MM.1S (cell line): ENCODE measurements at regions not wholly inside any gene's neighbourhood (a gene's known extent, or its start where the extent isn't known, plus 50 kb on each side); places are given as distances from the start of the nearest gene placed in this dataset.

Source experiments
- DNase-seq: peaks from one replicate; pipeline ENCODE4 v3.0.0-alpha.2; 2015
- H2AFZ ChIP-seq: fragments of 300-600 bp; sonication (generic); 2 replicates; pipeline ENCODE4 v1.6.0; 2016; ENCODE audit warnings: antibody characterized with exemption, low read length
- H3F3A ChIP-seq: fragments of 300-600 bp; sonication (generic); 2 replicates; pipeline ENCODE4 v1.6.1; 2016; ENCODE audit warnings: mild to moderate bottlenecking, antibody characterized with exemption, low read length, moderate library complexity, mixed read lengths; ENCODE audit not compliant: insufficient read depth
- H3K27ac ChIP-seq: fragments of 300-600 bp; sonication (generic); 2 replicates; pipeline ENCODE4 v1.5.1; 2016; ENCODE audit warnings: mild to moderate bottlenecking, low read length
- H3K27me3 ChIP-seq: fragments of 300-600 bp; sonication (generic); replicated peaks from 2 replicates; pipeline ENCODE4 v1.6.0; 2016; ENCODE audit warnings: low read length; ENCODE audit not compliant: insufficient read depth
- H3K36me3 ChIP-seq: fragments of 300-600 bp; sonication (generic); replicated peaks from 2 replicates; pipeline ENCODE4 v1.6.1; 2016; ENCODE audit warnings: mild to moderate bottlenecking, low read length, mixed read lengths; ENCODE audit not compliant: insufficient read depth
- H3K4me1 ChIP-seq: fragments of 300-600 bp; sonication (generic); 2 replicates; pipeline ENCODE4 v1.6.1; 2016; ENCODE audit warnings: low read length, mixed read lengths
- H3K4me2 ChIP-seq: fragments of 300-600 bp; sonication (generic); 2 replicates; pipeline ENCODE4 v1.6.0; 2016; ENCODE audit warnings: low read depth, low read length
- H3K4me3 ChIP-seq: fragments of 300-600 bp; sonication (generic); 2 replicates; pipeline ENCODE4 v1.5.1; 2016; ENCODE audit warnings: low read length, mixed read lengths
- H3K79me2 ChIP-seq: fragments of 300-600 bp; sonication (generic); 2 replicates; pipeline ENCODE4 v1.6.1; 2016; ENCODE audit warnings: mixed run types, low read length, mixed read lengths
- H3K9ac ChIP-seq: fragments of 300-600 bp; sonication (generic); 2 replicates; pipeline ENCODE4 v1.6.1; 2016; ENCODE audit warnings: low read length, mixed read lengths
- H3K9me2 ChIP-seq: fragments of 300-600 bp; sonication (generic); replicated peaks from 2 replicates; pipeline ENCODE4 v1.6.1; 2016; ENCODE audit warnings: mild to moderate bottlenecking, low read length, mixed read lengths; ENCODE audit not compliant: insufficient read depth
- H3K9me3 ChIP-seq: fragments of 300-600 bp; sonication (generic); replicated peaks from 2 replicates; pipeline ENCODE4 v1.6.1; 2016; ENCODE audit warnings: mild to moderate bottlenecking, low read length, mixed read lengths; ENCODE audit not compliant: insufficient read depth
- H4K20me1 ChIP-seq: fragments of 300-600 bp; sonication (generic); 2 replicates; pipeline ENCODE4 v1.6.1; 2016; ENCODE audit warnings: mild to moderate bottlenecking, low read length, moderate library complexity, mixed read lengths; ENCODE audit not compliant: insufficient read depth
- CTCF ChIP-seq: fragments of 300-600 bp; sonication (generic); IDR thresholded peaks from 2 replicates; pipeline ENCODE4 v1.5.1; 2016; ENCODE audit warnings: antibody characterized with exemption, low read length, mixed read lengths
- EZH2 ChIP-seq: fragments of 300-600 bp; sonication (generic); optimal IDR thresholded peaks from 2 replicates; pipeline ENCODE3; 2017; ENCODE audit warnings: low read depth, mild to moderate bottlenecking, antibody characterized with exemption, low read length, mixed read lengths
- EZH2phosphoT487 ChIP-seq: fragments of 300-600 bp; sonication (generic); IDR thresholded peaks from 2 replicates; pipeline ENCODE4 v1.6.1; 2018; ENCODE audit warnings: antibody characterized with exemption, low read length

GRCh38 chr12:58189893-58190292 is 248.5 kb downstream of the ATP23 start:
- Histone ChIP-seq H3K9me3 (no peaks in the 10 kb centered on the region), H4K20me1 (no peaks in the 10 kb centered on the region), H3K4me3 (no peak overlapping the region), H3K27me3 (no peaks in the 10 kb centered on the region), H3K79me2 (no peaks in the 10 kb centered on the region), H3K4me1 (peaks cover 10% of the 10 kb centered on the region; the same call in 1 of the 2 replicates), H3F3A (no peaks in the 10 kb centered on the region), H3K27ac (no peak overlapping the region), H3K9me2 (no peaks in the 10 kb centered on the region), H3K4me2 (no peak overlapping the region), H3K9ac (no peak overlapping the region), H3K36me3 (no peaks in the 10 kb centered on the region), H2AFZ (no peak overlapping the region)
- DNase-seq = no peak
- TF ChIP-seq EZH2phosphoT487 (no peak), EZH2 (no peak), CTCF (no peak)

GRCh38 chr12:58190618-58191017 is 249.3 kb downstream of the ATP23 start:
- Histone ChIP-seq H3K9me2 (no peaks in the 10 kb centered on the region), H3K4me1 (peaks cover 10% of the 10 kb centered on the region; the same call in 1 of the 2 replicates), H2AFZ (no peak overlapping the region), H3K27ac (no peak overlapping the region), H3K79me2 (no peaks in the 10 kb centered on the region), H3K4me3 (no peak overlapping the region), H3K36me3 (no peaks in the 10 kb centered on the region), H3K4me2 (no peak overlapping the region), H3K27me3 (no peaks in the 10 kb centered on the region), H3F3A (no peaks in the 10 kb centered on the region), H4K20me1 (no peaks in the 10 kb centered on the region), H3K9me3 (no peaks in the 10 kb centered on the region), H3K9ac (no peak overlapping the region)
- no peak for TF ChIP-seq CTCF
- TF ChIP-seq EZH2phosphoT487 = no peak
- TF ChIP-seq EZH2 = no peak
- no peak for DNase-seq

- Histone ChIP-seq H3K27me3 (no peaks in the 10 kb centered on the region), H3K36me3 (no peaks in the 10 kb centered on the region), H4K20me1 (no peaks in the 10 kb centered on the region), H3K4me1 (no peaks in the 10 kb centered on the region), H3K9me2 (no peaks in the 10 kb centered on the region), H3K27ac (no peak overlapping the region), H3F3A (no peaks in the 10 kb centered on the region), H3K4me2 (no peak overlapping the region), H3K9me3 (no peaks in the 10 kb centered on the region), H3K9ac (no peak overlapping the region), H3K4me3 (no peak overlapping the region), H3K79me2 (no peaks in the 10 kb centered on the region), H2AFZ (no peak overlapping the region)
- no peak for TF ChIP-seq EZH2phosphoT487
- TF ChIP-seq CTCF = no peak
- TF ChIP-seq EZH2 = no peak
- no peak for DNase-seq
Observed at GRCh38 chr12:58196971-58197370, 255.6 kb downstream of the ATP23 start.
